ENCODE measurements at regions not wholly inside any gene's neighbourhood (a gene's known extent, or its start where the extent isn't known, plus 50 kb on each side); places are given as distances from the start of the nearest gene placed in this dataset.

GRCh38 chr2:49288113-49288705, 133.9 kb upstream of the FSHR start:
- no peak for DNase-seq (ENCODE audit: extremely low spot score)
- ChIA-PET CTCF (no interaction called here), POLR2A (no interaction called here)

GRCh38 chr2:49286726-49287125, 132.4 kb upstream of the FSHR start:
- no peak for DNase-seq (ENCODE audit: extremely low spot score)
- POLR2A ChIA-PET = no interaction called here
- CTCF ChIA-PET = no interaction called here
- no peak for TF ChIP-seq CTCF (IDR thresholded peaks at IDR 0.05; ENCODE audit: control extremely low read depth, extremely low read depth, low read depth, missing control alignments)

More at GRCh38 chr2:49288113-49288705, 133.9 kb upstream of the FSHR start:
- TF ChIP-seq CTCF (IDR thresholded peaks at IDR 0.05; ENCODE audit: control extremely low read depth, extremely low read depth, low read depth, missing control alignments) = no peak

- CTCF ChIA-PET = no interaction called here
- POLR2A ChIA-PET = no interaction called here
- DNase-seq (ENCODE audit: extremely low spot score) = no peak
Measured at GRCh38 chr2:49286045-49286444, 131.7 kb upstream of the FSHR start.

GRCh38 chr2:49278561-49278960, 124.2 kb upstream of the FSHR start:
- no peak for TF ChIP-seq CTCF (IDR thresholded peaks at IDR 0.05; ENCODE audit: control extremely low read depth, extremely low read depth, low read depth, missing control alignments)
- no peak for DNase-seq (ENCODE audit: extremely low spot score)
- CTCF ChIA-PET = no interaction called here
- POLR2A ChIA-PET = no interaction called here

More at GRCh38 chr2:49286045-49286444, 131.7 kb upstream of the FSHR start:
- TF ChIP-seq CTCF (IDR thresholded peaks at IDR 0.05; ENCODE audit: control extremely low read depth, extremely low read depth, low read depth, missing control alignments) = no peak

- ChIA-PET CTCF (no interaction called here), POLR2A (no interaction called here)
- DNase-seq (ENCODE audit: extremely low spot score) = no peak
- TF ChIP-seq CTCF (IDR thresholded peaks at IDR 0.05; ENCODE audit: control extremely low read depth, extremely low read depth, low read depth, missing control alignments) = no peak
Measured at GRCh38 chr2:49278141-49278540, 123.8 kb upstream of the FSHR start.

GRCh38 chr2:49271060-49271606, 116.8 kb upstream of the FSHR start:
- ChIA-PET POLR2A (no interaction called here), CTCF (interaction anchor here (2.0 kb wide), 1 partner anchor 10 kb away, joined by 5 read pairs; no protein-coding TSS in a partner anchor)
- no peak for TF ChIP-seq CTCF (IDR thresholded peaks at IDR 0.05; ENCODE audit: control extremely low read depth, extremely low read depth, low read depth, missing control alignments)
- no peak for DNase-seq (ENCODE audit: extremely low spot score)
